IMR-90 (cell line): ENCODE measurements at regions not wholly inside any gene's neighbourhood (a gene's known extent, or its start where the extent isn't known, plus 50 kb on each side); places are given as distances from the start of the nearest gene placed in this dataset.

ENCODE experiments used
- BHLHE40 ChIP-seq: fragments of 150-350 bp; IDR thresholded peaks from 2 replicates; pipeline ENCODE4 v1.6.1; 2016; ENCODE audit warnings: mild to moderate bottlenecking, low read depth, low read length
- CHD1 ChIP-seq: IDR thresholded peaks from 2 replicates; pipeline ENCODE4 v1.6.1; 2012; ENCODE audit warnings: low read depth, low read length, improper control_type of control experiment
- FOS ChIP-seq: fragments of 150-350 bp; IDR thresholded peaks from 2 replicates; pipeline ENCODE4 v1.6.1; 2016; ENCODE audit warnings: low read depth, low read length
- MAFK ChIP-seq: IDR thresholded peaks from 2 replicates; pipeline ENCODE4 v1.6.1; 2012; ENCODE audit warnings: low read depth, low read length, improper control_type of control experiment
- MAZ ChIP-seq: IDR thresholded peaks from 2 replicates; pipeline ENCODE4 v1.6.1; 2012; ENCODE audit warnings: low read depth, mild to moderate bottlenecking, low read length, improper control_type of control experiment, moderate library complexity, borderline replicate concordance
- MXI1 ChIP-seq: IDR thresholded peaks from 2 replicates; pipeline ENCODE4 v1.6.1; 2012; ENCODE audit warnings: low read depth, mild to moderate bottlenecking, low read length, moderate library complexity, borderline replicate concordance
- POLR2A ChIP-seq: IDR thresholded peaks from 2 replicates; pipeline ENCODE4 v1.6.1; 2012; ENCODE audit warnings: mild to moderate bottlenecking, low read depth, low read length
- RAD21 ChIP-seq: IDR thresholded peaks from 2 replicates; pipeline ENCODE4 v1.6.1; 2012; ENCODE audit warnings: low read length, improper control_type of control experiment
- RFX5 ChIP-seq: IDR thresholded peaks from 2 replicates; pipeline ENCODE4 v1.8.0; 2012; ENCODE audit warnings: low read depth, mild to moderate bottlenecking, low read length, moderate library complexity
- TF ChIP-seq, protein P1 (sequence below): conservative IDR thresholded peaks from 2 replicates; pipeline ENCODE4 v1.5.1; 2012; ENCODE audit warnings: mild to moderate bottlenecking, low read depth, low read length, improper control_type of control experiment
- TF ChIP-seq, protein P2 (sequence below): fragments of 150-350 bp; IDR thresholded peaks from 2 replicates; pipeline ENCODE4 v1.6.1; 2016; ENCODE audit warnings: low read depth, mild to moderate bottlenecking, low read length, moderate library complexity, borderline replicate concordance

DNA sequence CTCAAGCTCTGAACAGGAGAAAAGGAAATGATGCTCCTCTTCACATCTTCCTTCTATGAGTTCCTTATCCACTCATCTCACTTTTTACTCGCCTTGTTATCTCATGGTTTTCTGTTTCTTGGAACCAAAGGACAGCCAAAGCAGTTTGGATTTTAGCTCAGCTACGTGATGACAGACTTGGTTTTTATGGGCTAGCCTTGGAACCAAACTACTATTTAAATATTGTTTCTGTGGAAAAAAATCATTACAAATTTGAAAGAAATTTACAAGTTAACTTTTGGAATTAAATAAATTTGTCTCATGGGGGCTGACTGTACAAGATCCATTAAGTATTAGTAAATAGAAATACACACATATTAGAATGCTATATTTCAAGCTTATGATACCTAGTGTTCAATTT, 727.8 kb upstream of the FANCL start:
- TF ChIP-seq, protein P1, sequence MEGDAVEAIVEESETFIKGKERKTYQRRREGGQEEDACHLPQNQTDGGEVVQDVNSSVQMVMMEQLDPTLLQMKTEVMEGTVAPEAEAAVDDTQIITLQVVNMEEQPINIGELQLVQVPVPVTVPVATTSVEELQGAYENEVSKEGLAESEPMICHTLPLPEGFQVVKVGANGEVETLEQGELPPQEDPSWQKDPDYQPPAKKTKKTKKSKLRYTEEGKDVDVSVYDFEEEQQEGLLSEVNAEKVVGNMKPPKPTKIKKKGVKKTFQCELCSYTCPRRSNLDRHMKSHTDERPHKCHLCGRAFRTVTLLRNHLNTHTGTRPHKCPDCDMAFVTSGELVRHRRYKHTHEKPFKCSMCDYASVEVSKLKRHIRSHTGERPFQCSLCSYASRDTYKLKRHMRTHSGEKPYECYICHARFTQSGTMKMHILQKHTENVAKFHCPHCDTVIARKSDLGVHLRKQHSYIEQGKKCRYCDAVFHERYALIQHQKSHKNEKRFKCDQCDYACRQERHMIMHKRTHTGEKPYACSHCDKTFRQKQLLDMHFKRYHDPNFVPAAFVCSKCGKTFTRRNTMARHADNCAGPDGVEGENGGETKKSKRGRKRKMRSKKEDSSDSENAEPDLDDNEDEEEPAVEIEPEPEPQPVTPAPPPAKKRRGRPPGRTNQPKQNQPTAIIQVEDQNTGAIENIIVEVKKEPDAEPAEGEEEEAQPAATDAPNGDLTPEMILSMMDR, result no peak
- TF ChIP-seq FOS, result no peak
- no peak for TF ChIP-seq MXI1
- no peak for TF ChIP-seq MAZ
- no peak for TF ChIP-seq MAFK
- no peak for TF ChIP-seq POLR2A
- TF ChIP-seq RAD21, result no peak
- TF ChIP-seq, protein P2, sequence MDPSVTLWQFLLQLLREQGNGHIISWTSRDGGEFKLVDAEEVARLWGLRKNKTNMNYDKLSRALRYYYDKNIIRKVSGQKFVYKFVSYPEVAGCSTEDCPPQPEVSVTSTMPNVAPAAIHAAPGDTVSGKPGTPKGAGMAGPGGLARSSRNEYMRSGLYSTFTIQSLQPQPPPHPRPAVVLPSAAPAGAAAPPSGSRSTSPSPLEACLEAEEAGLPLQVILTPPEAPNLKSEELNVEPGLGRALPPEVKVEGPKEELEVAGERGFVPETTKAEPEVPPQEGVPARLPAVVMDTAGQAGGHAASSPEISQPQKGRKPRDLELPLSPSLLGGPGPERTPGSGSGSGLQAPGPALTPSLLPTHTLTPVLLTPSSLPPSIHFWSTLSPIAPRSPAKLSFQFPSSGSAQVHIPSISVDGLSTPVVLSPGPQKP, result no peak
- TF ChIP-seq BHLHE40, result no peak
- no peak for TF ChIP-seq CHD1
- TF ChIP-seq RFX5, result no peak
